HG03066 (cell line): ENCODE measurements at regions not wholly inside any gene's neighbourhood (a gene's known extent, or its start where the extent isn't known, plus 50 kb on each side); places are given as distances from the start of the nearest gene placed in this dataset.

Source experiments
- ATAC-seq: cut with Tn5 transposase; IDR thresholded peaks from one replicate; pipeline ENCODE4 v1.9.1; 2021; ENCODE audit warnings: low read depth; ENCODE audit not compliant: unreplicated experiment

GRCh38 chr2:15832849-15833680 lies 107.3 kb upstream of the MYCN start:
- ATAC-seq: no peak

DNA sequence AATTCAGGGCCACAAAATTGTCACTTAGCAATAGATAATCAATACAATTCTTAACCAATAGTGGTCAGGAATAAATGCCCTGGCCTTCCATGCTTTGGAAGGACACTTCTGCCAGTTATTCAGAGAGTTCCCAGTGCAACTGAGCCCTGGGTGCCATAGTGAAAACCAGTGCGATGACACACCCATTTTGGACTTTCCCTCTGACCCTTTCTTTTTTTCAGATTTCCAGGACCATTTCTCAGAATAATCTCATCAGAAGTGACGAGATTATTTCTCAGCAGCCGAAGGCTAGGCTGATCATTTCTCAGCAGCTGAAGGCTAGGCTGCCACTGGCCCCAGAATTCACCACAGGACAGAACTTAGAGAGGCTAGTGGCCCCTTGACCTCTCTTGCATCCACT lies 106.6 kb upstream of the MYCN start:
- ATAC-seq: no peak

GRCh38 chr2:15834381-15835031 lies 105.8 kb upstream of the MYCN start:
- ATAC-seq: no peak

GRCh38 chr2:15835991-15836688 lies 104.2 kb upstream of the MYCN start:
- ATAC-seq: no peak

GRCh38 chr2:15836689-15837610 lies 103.4 kb upstream of the MYCN start:
- ATAC-seq: no peak

GRCh38 chr2:15838481-15839090 lies 101.8 kb upstream of the MYCN start:
- ATAC-seq: no peak

GRCh38 chr2:15839426-15840124 lies 100.8 kb upstream of the MYCN start:
- ATAC-seq: no peak

GRCh38 chr2:15840148-15840547 lies 100.2 kb upstream of the MYCN start:
- no peak for ATAC-seq

DNA sequence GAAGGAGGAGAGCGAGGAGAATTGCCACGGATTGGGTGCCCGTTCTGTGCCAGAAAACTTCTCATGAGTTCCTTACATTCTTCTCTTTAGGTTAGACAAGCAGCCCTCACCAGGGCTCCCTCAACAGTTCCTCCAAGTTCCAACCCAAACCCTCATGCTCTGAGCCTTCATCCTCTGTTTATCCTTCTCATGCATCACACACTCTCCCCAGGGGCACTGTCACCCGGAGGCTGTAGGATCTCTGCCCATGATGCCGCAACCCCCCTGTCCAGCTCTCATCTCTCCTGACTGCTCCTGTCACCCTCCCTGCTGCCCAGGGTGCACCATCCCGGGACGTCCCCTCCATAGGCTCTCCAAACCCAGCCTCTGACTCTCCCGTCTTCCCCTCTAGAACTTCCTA lies 99.4 kb upstream of the MYCN start:
- no peak for ATAC-seq

DNA sequence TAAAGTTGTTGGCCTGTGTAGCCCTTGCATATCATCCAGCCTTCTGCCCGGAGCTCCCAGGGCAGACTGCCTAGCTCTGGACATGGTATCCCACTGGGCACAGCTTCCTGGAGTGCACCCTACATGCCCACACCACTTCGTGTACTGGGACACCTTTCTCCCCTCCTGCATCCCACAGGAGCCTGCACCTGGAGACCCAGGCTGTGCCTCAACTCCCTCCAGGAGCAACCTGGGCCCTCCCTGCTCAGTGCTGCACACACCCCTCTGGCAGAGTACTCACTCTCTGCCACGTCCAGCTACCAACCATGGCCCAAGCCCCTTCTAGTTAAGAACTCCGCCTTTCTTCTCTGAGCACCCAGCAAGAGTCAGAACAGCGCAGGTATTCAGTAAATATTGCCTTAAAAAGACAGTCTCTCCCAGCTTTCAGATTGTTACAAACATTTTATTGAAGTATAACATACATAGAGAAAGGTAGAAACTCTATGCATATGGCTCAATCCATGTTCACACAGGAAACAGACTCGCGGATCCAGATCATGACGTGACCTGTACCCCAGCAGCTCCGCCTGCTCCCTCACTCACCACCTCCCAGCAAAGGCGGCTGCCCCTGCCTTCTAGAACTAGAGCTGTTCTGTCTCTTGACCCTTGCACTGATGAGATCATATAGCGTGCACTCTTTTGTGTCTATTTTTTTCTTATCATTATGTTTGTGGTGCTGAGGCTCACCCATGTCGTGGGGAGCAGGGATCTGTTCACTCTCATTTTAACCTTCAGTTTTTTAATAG lies 98.4 kb upstream of the MYCN start:
- ATAC-seq: no peak

GRCh38 chr2:15842758-15843666 lies 97.3 kb upstream of the MYCN start:
- no peak for ATAC-seq

DNA sequence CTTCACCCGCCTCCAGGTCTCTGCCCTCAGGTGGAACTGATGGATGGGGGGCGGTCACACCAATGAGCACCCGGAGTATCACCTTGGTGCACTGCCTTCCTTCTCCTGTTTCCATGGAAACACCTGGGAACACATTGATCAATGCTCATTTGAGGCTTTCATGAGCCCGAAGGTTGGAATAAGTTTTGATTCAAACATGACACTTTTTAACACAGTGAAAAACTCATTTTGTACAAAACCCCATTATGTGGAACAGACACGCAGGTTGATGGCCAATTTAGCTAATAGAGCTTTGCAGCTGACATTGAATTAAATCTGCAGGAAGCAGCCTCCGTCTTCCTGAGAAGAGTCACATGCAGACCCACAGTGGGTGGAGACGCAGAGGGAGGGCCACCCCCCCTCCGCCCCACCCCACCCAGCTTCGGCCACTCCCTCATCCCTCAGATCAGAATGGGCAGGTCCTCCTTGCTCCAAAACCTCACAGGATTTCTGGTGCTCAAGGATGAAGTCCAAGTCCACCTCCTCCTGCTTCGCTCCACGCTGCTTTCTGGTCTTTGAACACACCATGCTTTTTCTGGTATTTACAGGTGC lies 96.0 kb upstream of the MYCN start:
- no peak for ATAC-seq

DNA sequence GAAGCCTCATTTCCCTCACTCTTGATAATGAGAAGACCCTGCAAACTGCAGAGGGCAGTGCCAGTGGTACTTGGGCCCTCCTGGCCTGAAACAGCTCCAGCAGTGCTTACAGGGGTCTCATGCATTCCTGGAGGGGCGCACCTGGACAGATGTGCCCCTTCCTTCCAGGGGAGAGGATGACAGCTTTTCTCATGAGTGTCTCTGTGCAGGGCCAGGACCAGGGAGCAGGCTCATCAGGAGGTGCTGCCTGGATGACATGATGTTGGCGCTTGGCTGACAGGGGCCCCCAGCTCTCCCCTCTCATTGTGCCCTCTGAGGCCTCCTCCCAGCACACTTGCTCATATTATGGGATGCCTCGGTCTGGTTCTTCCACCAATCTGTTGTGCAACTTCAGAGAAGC lies 95.1 kb upstream of the MYCN start:
- no peak for ATAC-seq

- no peak for ATAC-seq
Measured at GRCh38 chr2:15845737-15846405, 94.5 kb upstream of the MYCN start.

DNA sequence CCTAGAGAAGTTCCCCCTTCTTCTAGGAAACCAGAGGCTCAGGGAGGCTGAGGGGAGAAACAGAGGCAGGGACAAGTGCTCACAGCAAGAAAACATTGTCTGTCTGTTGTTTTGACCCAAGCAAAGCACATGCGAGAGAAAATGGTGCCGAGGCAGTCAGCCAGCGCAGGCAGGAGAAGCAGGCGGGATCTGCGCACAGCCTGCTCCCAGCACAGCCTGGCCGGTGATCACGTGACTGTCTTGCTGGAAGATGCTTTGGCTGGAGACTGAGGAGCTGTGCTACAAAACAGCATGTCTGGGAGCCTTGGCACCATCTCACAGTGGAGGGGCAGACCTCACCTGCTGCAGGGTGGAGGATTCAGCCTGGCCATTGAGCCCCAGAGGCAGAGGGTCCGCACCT lies 93.7 kb upstream of the MYCN start:
- ATAC-seq: no peak

DNA sequence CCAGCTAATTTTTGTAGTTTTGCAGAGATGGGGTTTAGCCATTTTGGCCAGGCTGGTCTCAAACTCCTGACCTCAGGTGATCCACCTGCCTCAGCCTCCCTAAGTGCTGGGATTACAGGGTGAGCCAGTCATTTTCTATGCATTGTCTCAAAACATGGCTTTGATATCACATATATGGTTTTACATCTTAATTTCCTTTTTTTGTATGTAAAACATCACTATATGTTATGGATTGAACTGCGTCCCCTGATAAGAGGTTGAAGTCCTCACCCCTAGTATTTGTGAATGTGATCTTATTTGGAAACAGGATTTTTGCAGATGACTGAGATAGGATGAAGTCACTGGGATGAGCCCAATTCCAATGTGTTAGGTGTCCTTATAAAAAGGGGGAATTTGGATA lies 89.8 kb upstream of the MYCN start:
- no peak for ATAC-seq
